ENCODE measurements at regions not wholly inside any gene's neighbourhood (a gene's known extent, or its start where the extent isn't known, plus 50 kb on each side); places are given as distances from the start of the nearest gene placed in this dataset.
"Not testable (repeated sequence)": the region's sequence is repeated elsewhere in the genome, so short reads cannot be mapped to it uniquely, and the experiment has no call there.

DNA sequence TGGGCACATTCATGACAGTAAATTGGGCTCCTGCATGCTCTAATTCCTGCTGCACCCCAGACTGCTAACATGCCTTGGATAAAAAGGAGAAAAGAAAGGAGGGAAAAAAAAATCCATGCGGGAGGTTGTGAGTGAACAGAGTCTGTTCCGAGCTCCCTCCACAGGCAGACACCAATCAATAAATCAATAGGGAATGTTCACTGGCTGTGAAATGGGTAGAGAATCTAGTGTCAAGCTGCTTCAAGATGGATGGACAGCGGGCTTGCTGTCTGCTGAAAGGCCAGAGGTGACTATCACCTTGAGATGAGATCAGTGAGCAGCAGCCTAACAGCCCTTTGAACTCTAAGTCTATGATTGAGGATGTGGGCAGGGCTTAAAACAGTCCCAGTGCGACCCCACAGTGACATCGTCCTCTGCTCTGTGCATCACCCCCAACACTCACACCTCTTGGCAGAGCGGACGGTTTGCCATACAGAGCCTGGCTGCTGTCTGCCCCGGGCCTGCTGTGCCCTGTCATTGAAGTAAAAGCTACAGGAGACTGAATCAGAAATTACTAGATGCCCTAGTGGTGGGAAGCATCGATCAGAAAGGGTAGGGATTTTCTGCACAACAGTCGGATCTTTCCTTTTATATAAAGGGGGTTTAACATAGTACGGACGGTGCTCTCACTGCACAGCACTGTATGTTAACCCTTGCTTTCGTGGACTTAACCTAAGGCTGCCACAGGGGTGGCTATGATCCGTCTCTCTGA lies 247.9 kb upstream of the ONECUT1 start:
- DNase-seq (ENCODE audit: low read depth), result no peak
- no peak overlapping the region for H3K4me3 ChIP-seq (replicated peaks; ENCODE audit: low read depth, low read length)
- TF ChIP-seq, protein P1, sequence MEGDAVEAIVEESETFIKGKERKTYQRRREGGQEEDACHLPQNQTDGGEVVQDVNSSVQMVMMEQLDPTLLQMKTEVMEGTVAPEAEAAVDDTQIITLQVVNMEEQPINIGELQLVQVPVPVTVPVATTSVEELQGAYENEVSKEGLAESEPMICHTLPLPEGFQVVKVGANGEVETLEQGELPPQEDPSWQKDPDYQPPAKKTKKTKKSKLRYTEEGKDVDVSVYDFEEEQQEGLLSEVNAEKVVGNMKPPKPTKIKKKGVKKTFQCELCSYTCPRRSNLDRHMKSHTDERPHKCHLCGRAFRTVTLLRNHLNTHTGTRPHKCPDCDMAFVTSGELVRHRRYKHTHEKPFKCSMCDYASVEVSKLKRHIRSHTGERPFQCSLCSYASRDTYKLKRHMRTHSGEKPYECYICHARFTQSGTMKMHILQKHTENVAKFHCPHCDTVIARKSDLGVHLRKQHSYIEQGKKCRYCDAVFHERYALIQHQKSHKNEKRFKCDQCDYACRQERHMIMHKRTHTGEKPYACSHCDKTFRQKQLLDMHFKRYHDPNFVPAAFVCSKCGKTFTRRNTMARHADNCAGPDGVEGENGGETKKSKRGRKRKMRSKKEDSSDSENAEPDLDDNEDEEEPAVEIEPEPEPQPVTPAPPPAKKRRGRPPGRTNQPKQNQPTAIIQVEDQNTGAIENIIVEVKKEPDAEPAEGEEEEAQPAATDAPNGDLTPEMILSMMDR (IDR thresholded peaks at IDR 0.05; ENCODE audit: low read length, missing control alignments), result no peak

DNA sequence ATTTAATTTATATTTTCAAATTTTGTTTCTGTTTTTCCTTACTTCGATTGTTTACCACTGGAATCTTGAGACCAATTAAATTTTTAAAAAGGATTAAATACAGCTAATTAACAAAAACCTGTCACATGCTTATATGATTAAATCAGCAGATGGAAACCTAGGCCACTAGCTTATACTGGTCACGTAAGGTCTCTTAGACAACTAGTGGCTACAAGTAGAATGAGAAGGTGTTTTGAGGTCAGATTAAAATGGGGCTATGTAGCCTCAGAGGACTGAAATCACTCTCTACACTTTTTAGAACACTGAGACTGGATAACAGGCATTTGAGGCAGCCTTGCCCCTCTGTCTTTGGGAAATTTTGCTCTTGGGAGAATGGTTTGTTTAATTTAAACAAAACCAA lies 246.5 kb upstream of the ONECUT1 start:
- TF ChIP-seq, protein P1 (IDR thresholded peaks at IDR 0.05; ENCODE audit: low read length, missing control alignments), result no peak
- DNase-seq (ENCODE audit: low read depth), result no peak
- H3K4me3 ChIP-seq (replicated peaks; ENCODE audit: low read depth, low read length), result no peak overlapping the region

DNA sequence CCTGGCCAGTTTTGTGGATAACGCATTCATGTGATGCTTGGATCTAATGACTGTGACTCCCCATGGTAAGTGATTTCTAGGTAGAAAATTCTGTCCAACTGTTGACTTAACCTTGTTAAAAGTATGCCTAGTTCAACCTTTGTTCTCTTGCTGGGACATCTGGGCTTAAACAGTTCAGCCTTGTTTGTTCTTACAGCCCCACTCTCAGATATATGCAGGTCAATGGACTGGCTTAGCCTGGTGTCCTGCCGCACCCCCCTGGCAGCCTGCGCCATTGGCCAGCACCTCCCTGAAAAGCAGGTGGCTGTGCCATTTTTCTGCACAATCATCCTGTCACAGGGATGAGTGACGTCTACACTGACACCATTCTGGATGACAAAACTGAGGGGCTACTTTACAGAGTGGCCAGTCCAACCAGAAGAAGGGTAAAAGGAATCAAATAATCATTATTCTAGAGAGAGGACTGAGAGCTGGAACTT lies 244.7 kb upstream of the ONECUT1 start:
- DNase-seq (ENCODE audit: low read depth), result no peak
- H3K4me3 ChIP-seq (replicated peaks; ENCODE audit: low read depth, low read length), result no peak overlapping the region
- TF ChIP-seq, protein P1 (IDR thresholded peaks at IDR 0.05; ENCODE audit: low read length, missing control alignments), result no peak

DNA sequence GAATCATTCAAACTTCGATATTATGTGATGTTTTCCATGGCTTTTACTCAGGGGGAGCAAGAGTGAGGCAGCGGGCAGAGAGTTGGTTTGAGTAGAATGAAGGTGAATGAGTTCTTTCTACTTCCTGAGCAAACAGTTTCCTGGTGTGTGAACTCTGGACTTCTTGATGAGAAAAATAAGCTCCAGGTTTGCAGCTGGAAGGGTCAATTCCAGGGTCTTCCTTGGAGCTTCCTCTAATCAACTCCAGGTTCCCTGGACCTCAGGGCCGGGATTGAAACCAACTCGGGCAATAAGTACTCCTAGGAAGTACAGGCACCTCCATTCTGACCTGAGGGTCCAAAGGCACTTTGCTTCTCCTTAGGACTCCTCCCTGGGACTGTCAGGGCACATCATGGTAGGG lies 243.6 kb upstream of the ONECUT1 start:
- TF ChIP-seq, protein P1 (IDR thresholded peaks at IDR 0.05; ENCODE audit: low read length, missing control alignments), result no peak
- no peak for DNase-seq (ENCODE audit: low read depth)

DNA sequence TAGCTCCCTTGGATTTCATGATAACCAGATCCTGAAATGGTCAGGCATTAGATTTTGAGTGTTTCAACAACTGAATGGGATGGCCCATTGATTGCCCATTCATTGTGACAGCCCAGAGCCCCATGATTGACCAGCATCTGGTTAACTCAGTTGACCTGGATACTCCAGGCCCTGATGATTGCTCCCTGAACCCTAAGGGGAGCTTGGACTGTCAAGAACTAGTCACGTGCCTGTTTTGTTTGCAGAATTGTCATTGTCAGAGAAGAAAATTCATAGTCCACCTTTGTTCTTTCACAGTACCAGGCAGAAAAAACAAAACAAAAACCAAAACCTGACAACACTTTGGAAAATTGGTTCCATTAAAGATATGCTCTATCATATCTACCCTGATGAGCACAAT lies 241.3 kb upstream of the ONECUT1 start:
- DNase-seq (ENCODE audit: low read depth), result no peak
- TF ChIP-seq, protein P1 (IDR thresholded peaks at IDR 0.05; ENCODE audit: low read length, missing control alignments), result no peak
- H3K4me3 ChIP-seq (replicated peaks; ENCODE audit: low read depth, low read length), result no peak overlapping the region

More for the DNA sequence above, 243.6 kb upstream of the ONECUT1 start:
- H3K4me3 ChIP-seq (replicated peaks; ENCODE audit: low read depth, low read length), result no peak overlapping the region

DNA sequence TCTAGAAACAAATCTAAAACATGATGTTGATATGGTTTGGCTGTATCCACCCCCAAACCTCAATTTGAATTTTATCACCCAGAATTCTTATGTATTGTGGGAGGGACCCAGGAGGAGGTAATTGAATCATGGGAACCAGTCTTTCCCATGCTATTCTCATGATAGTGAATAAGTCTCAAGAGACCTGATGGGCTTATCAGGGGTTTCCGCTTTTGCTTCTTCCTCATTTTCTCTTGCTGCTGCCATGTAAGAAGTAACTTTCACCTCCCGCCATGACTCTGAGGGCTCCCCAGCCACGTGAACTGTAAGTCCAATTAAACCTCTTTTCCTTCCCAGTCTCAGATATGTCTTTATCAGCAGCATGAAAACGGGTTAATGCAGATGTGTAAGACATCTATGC lies 232.7 kb upstream of the ONECUT1 start:
- H3K4me3 ChIP-seq (replicated peaks; ENCODE audit: low read depth, low read length), result no peak overlapping the region
- TF ChIP-seq, protein P1 (IDR thresholded peaks at IDR 0.05; ENCODE audit: low read length, missing control alignments), result no peak
- DNase-seq (ENCODE audit: low read depth), result no peak

DNA sequence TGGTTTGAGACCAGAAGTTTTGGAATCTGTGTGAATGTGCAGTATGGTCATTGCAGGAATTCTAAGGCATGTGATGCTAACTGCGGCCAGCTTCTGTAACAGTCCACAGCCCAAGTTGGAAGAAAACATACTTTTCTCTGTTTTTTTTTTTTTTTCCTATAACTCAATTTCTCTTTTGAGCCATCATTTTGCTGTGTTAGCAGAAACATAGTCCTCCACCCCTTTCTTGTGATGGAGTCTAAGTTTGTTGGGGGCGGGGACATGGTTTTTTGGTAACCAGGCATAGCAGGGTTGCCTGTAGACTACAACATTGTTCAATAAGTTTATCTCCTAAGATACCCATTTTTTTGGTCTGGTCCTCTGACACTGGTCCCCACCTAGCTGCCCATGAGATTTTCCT lies 223.2 kb upstream of the ONECUT1 start:
- no peak overlapping the region for H3K4me3 ChIP-seq (replicated peaks; ENCODE audit: low read depth, low read length)
- TF ChIP-seq, protein P1 (IDR thresholded peaks at IDR 0.05; ENCODE audit: low read length, missing control alignments), result no peak
- DNase-seq (ENCODE audit: low read depth), result no peak

DNA sequence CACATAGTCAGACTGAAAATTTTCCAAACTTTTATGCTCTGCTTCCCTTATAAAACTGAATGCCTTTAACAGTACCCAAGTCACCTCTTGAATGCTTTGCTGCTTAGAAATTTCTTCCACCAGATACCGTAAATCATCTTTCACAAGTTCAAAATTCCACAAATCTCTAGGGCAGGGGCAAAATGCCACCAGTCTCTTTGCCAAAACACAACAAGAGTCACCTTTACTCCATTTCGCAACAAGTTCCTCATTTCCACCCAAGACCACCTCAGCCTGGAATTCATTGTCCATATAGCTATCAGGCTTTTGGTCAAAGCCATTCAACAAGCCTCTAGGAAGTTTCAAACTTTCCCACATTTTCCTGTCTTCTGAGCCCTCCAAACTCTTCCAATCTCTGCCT lies 221.6 kb upstream of the ONECUT1 start:
- H3K4me3 ChIP-seq (replicated peaks; ENCODE audit: low read depth, low read length), result not testable (repeated sequence)

More for the DNA sequence above, 221.6 kb upstream of the ONECUT1 start:
- not testable (repeated sequence) for DNase-seq (ENCODE audit: low read depth)

All from fibroblast of pulmonary artery (primary cell).